SU-DHL-6 (cell line): ENCODE measurements at regions not wholly inside any gene's neighbourhood (a gene's known extent, or its start where the extent isn't known, plus 50 kb on each side); places are given as distances from the start of the nearest gene placed in this dataset.

Experiments used
- H2AFZ ChIP-seq: fragments of 200-600 bp; sonication (generic); 2 replicates; pipeline ENCODE4 v1.6.1; 2014; ENCODE audit warnings: low read depth, mild to moderate bottlenecking, moderate library complexity, mixed read lengths, antibody characterized with exemption, low read length; ENCODE audit not compliant: severe bottlenecking
- H3F3A ChIP-seq: fragments of 200-600 bp; shearing (Covaris generic); 2 replicates; pipeline ENCODE4 v1.6.0; 2016; ENCODE audit warnings: antibody characterized with exemption, mild to moderate bottlenecking; ENCODE audit not compliant: insufficient read depth
- H3K27ac ChIP-seq: fragments of 200-600 bp; sonication (generic); 2 replicates; pipeline ENCODE4 v1.5.1; 2016; ENCODE audit warnings: low read depth, mild to moderate bottlenecking, low read length, moderate library complexity, mixed read lengths
- H3K27me3 ChIP-seq: fragments of 200-600 bp; sonication (generic), shearing (Covaris generic); 2 replicates; pipeline ENCODE4 v1.6.0; 2014; ENCODE audit warnings: mild to moderate bottlenecking, low read length
- H3K36me3 ChIP-seq: fragments of 200-600 bp; sonication (generic); 2 replicates; pipeline ENCODE4 v1.6.1; 2014; ENCODE audit warnings: mild to moderate bottlenecking, low read length, mixed read lengths
- H3K4me2 ChIP-seq: fragments of 300-600, 200-600 bp; shearing (Covaris generic), sonication (generic); 2 replicates; pipeline ENCODE4 v1.6.0; 2014; ENCODE audit warnings: low read length, low read depth, mild to moderate bottlenecking; ENCODE audit not compliant: poor library complexity, severe bottlenecking
- H3K4me3 ChIP-seq: fragments of 200-600 bp; sonication (generic); 2 replicates; pipeline ENCODE4 v1.5.1; 2014; ENCODE audit warnings: antibody characterized with exemption, low read length, mild to moderate bottlenecking, mixed read lengths; ENCODE audit not compliant: insufficient read depth, poor library complexity, severe bottlenecking
- H3K79me2 ChIP-seq: fragments of 200-600 bp; sonication (generic); 2 replicates; pipeline ENCODE4 v1.6.1; 2014; ENCODE audit warnings: mild to moderate bottlenecking, low read length, moderate library complexity; ENCODE audit not compliant: insufficient read depth
- H3K9ac ChIP-seq: fragments of 200-600 bp; sonication (generic); 2 replicates; pipeline ENCODE4 v1.7.0; 2014; ENCODE audit warnings: mild to moderate bottlenecking, low read length
- H3K9me2 ChIP-seq: fragments of 200-600 bp; sonication (generic); replicated peaks from 2 replicates; pipeline ENCODE4 v1.6.1; 2014; ENCODE audit warnings: low read length; ENCODE audit not compliant: insufficient read depth
- H3K9me3 ChIP-seq: fragments of 200-600 bp; sonication (generic); 2 replicates; pipeline ENCODE4 v1.6.1; 2014; ENCODE audit warnings: low read length, mixed read lengths; ENCODE audit not compliant: insufficient read depth
- H4K20me1 ChIP-seq: fragments of 200-600 bp; sonication (generic); 2 replicates; pipeline ENCODE4 v1.6.1; 2014; ENCODE audit warnings: low read depth, mild to moderate bottlenecking, antibody characterized with exemption, low read length, moderate library complexity, mixed read lengths
- CTCF ChIP-seq: fragments of 200-600 bp; sonication (generic); IDR thresholded peaks from one replicate; pipeline ENCODE4 v1.5.1; 2017; ENCODE audit warnings: antibody characterized with exemption, mild to moderate bottlenecking, low read length, moderate library complexity; ENCODE audit not compliant: insufficient read depth, poor library complexity, severe bottlenecking
- EZH2phosphoT487 ChIP-seq: fragments of 200-600 bp; sonication (generic), shearing (Covaris generic); conservative IDR thresholded peaks from 2 replicates; pipeline ENCODE4 v1.6.1; 2018; ENCODE audit warnings: mild to moderate bottlenecking, antibody characterized with exemption, low read length, moderate library complexity, mixed read lengths

- Histone ChIP-seq H2AFZ (no peak overlapping the region), H4K20me1 (no peaks in the 10 kb centered on the region), H3K9me2 (no peaks in the 10 kb centered on the region), H3K36me3 (no peaks in the 10 kb centered on the region), H3K27ac (no peak overlapping the region), H3F3A (no peaks in the 10 kb centered on the region), H3K4me2 (no peak overlapping the region), H3K9ac (no peak overlapping the region), H3K27me3 (no peaks in the 10 kb centered on the region), H3K4me3 (no peak overlapping the region), H3K9me3 (no peaks in the 10 kb centered on the region), H3K79me2 (no peaks in the 10 kb centered on the region)
- TF ChIP-seq CTCF = no peak
- TF ChIP-seq EZH2phosphoT487 = no peak
Observed at GRCh38 chr3:182239316-182239715, 527.6 kb downstream of the SOX2 start.

GRCh38 chr3:182240474-182240873 is 528.7 kb downstream of the SOX2 start:
- Histone ChIP-seq H3K27ac (no peak overlapping the region), H3K36me3 (no peaks in the 10 kb centered on the region), H3K9me3 (no peaks in the 10 kb centered on the region), H3K4me3 (no peak overlapping the region), H3K9ac (no peak overlapping the region), H4K20me1 (no peaks in the 10 kb centered on the region), H3K9me2 (no peaks in the 10 kb centered on the region), H3K27me3 (no peaks in the 10 kb centered on the region), H3F3A (no peaks in the 10 kb centered on the region), H2AFZ (no peak overlapping the region), H3K4me2 (no peak overlapping the region), H3K79me2 (no peaks in the 10 kb centered on the region)
- TF ChIP-seq CTCF (no peak), EZH2phosphoT487 (no peak)

- Histone ChIP-seq H3K27ac (no peak overlapping the region), H3K4me2 (no peak overlapping the region), H3F3A (no peaks in the 10 kb centered on the region), H4K20me1 (no peaks in the 10 kb centered on the region), H3K9ac (no peak overlapping the region), H2AFZ (no peak overlapping the region), H3K9me2 (no peaks in the 10 kb centered on the region), H3K27me3 (no peaks in the 10 kb centered on the region), H3K4me3 (no peak overlapping the region), H3K79me2 (no peaks in the 10 kb centered on the region), H3K36me3 (no peaks in the 10 kb centered on the region), H3K9me3 (no peaks in the 10 kb centered on the region)
- no peak for TF ChIP-seq CTCF
- no peak for TF ChIP-seq EZH2phosphoT487
Observed at GRCh38 chr3:182241196-182241765, 529.6 kb downstream of the SOX2 start.
